ENCODE measurements at regions not wholly inside any gene's neighbourhood (a gene's known extent, or its start where the extent isn't known, plus 50 kb on each side); places are given as distances from the start of the nearest gene placed in this dataset.

GRCh38 chr10:44774676-44775401 is 136.3 kb upstream of the TMEM72 start:
- DNase-seq = no peak
- 94% methylated on average over 3 of the region's 4 CpGs for WGBS (ENCODE audit: insufficient coverage)
- CTCF ChIA-PET = no interaction called here

GRCh38 chr10:44775402-44775741 is 135.8 kb upstream of the TMEM72 start:
- Histone ChIP-seq H3K4me3 (ENCODE audit: control insufficient read depth in 1 of 7, extremely low read depth in 1 of 7, insufficient read depth in 4 of 7, low read depth in 2 of 7, low read length in 6 of 7) (no peak overlapping the region), H3K36me3 (ENCODE audit: control insufficient read depth in 4 of 4, insufficient read depth in 4 of 4, low read length in 3 of 4) (no peaks in the 10 kb centered on the region), H3K9me3 (ENCODE audit: control extremely low read depth in 1 of 5, control insufficient read depth in 4 of 5, insufficient read depth in 2 of 5, low read depth in 1 of 5, low read length in 4 of 5) (no peaks in the 10 kb centered on the region), H3K4me1 (ENCODE audit: control extremely low read depth in 1 of 4, control insufficient read depth in 4 of 4, insufficient read depth in 4 of 4, low read length in 3 of 4) (no peaks in the 10 kb centered on the region), H3K27ac (ENCODE audit: insufficient read depth in 1 of 2, low read depth in 1 of 2, low read length in 2 of 2, poor library complexity in 1 of 2, severe bottlenecking in 2 of 2) (no peak overlapping the region), H3K27me3 (replicated peaks in 2 of 5; ENCODE audit: control insufficient read depth in 4 of 5, insufficient read depth in 5 of 5, low read length in 4 of 5) (no peaks in the 10 kb centered on the region)
- 99% methylated on average over 6 of the region's 6 CpGs for WGBS (ENCODE audit: insufficient coverage)
- CTCF ChIA-PET = no interaction called here
- POLR2A ChIA-PET = no interaction called here
- DNase-seq = no peak

More at GRCh38 chr10:44774676-44775401, 136.3 kb upstream of the TMEM72 start:
- Histone ChIP-seq H3K4me1 (ENCODE audit: control extremely low read depth in 1 of 4, control insufficient read depth in 4 of 4, insufficient read depth in 4 of 4, low read length in 3 of 4) (no peaks in the 10 kb centered on the region), H3K9me3 (ENCODE audit: control extremely low read depth in 1 of 5, control insufficient read depth in 4 of 5, insufficient read depth in 2 of 5, low read depth in 1 of 5, low read length in 4 of 5) (no peaks in the 10 kb centered on the region), H3K36me3 (ENCODE audit: control insufficient read depth in 4 of 4, insufficient read depth in 4 of 4, low read length in 3 of 4) (no peaks in the 10 kb centered on the region), H3K27ac (ENCODE audit: insufficient read depth in 1 of 2, low read depth in 1 of 2, low read length in 2 of 2, poor library complexity in 1 of 2, severe bottlenecking in 2 of 2) (no peak overlapping the region), H3K4me3 (ENCODE audit: control insufficient read depth in 1 of 7, extremely low read depth in 1 of 7, insufficient read depth in 4 of 7, low read depth in 2 of 7, low read length in 6 of 7) (no peak overlapping the region), H3K27me3 (replicated peaks in 2 of 5; ENCODE audit: control insufficient read depth in 4 of 5, insufficient read depth in 5 of 5, low read length in 4 of 5) (no peaks in the 10 kb centered on the region)
- POLR2A ChIA-PET = no interaction called here

GRCh38 chr10:44776181-44776580 is 135.0 kb upstream of the TMEM72 start:
- Histone ChIP-seq H3K4me1 (ENCODE audit: control extremely low read depth in 1 of 4, control insufficient read depth in 4 of 4, insufficient read depth in 4 of 4, low read length in 3 of 4) (no peaks in the 10 kb centered on the region), H3K27ac (ENCODE audit: insufficient read depth in 1 of 2, low read depth in 1 of 2, low read length in 2 of 2, poor library complexity in 1 of 2, severe bottlenecking in 2 of 2) (no peak overlapping the region), H3K36me3 (ENCODE audit: control insufficient read depth in 4 of 4, insufficient read depth in 4 of 4, low read length in 3 of 4) (no peaks in the 10 kb centered on the region), H3K9me3 (ENCODE audit: control extremely low read depth in 1 of 5, control insufficient read depth in 4 of 5, insufficient read depth in 2 of 5, low read depth in 1 of 5, low read length in 4 of 5) (no peaks in the 10 kb centered on the region), H3K27me3 (replicated peaks in 2 of 5; ENCODE audit: control insufficient read depth in 4 of 5, insufficient read depth in 5 of 5, low read length in 4 of 5) (no peaks in the 10 kb centered on the region), H3K4me3 (ENCODE audit: control insufficient read depth in 1 of 7, extremely low read depth in 1 of 7, insufficient read depth in 4 of 7, low read depth in 2 of 7, low read length in 6 of 7) (no peak overlapping the region)
- POLR2A ChIA-PET = no interaction called here
- CTCF ChIA-PET = no interaction called here
- no peak for DNase-seq
- WGBS (ENCODE audit: insufficient coverage) = 100% methylated on average over 2 of the region's 3 CpGs

- peaks cover 0 to 3% (median 0%) of the 10 kb centered on the region in 5 experiments for H3K27me3 ChIP-seq (replicated peaks in 2 of 5; ENCODE audit: control insufficient read depth in 4 of 5, insufficient read depth in 5 of 5, low read length in 4 of 5)
Measured at GRCh38 chr10:44779511-44779910, 131.6 kb upstream of the TMEM72 start.

GRCh38 chr10:44780426-44780825 is 130.7 kb upstream of the TMEM72 start:
- H3K36me3 ChIP-seq (ENCODE audit: control insufficient read depth in 4 of 4, insufficient read depth in 4 of 4, low read length in 3 of 4) = no peaks in the 10 kb centered on the region
- H3K9me3 ChIP-seq (ENCODE audit: control extremely low read depth in 1 of 5, control insufficient read depth in 4 of 5, insufficient read depth in 2 of 5, low read depth in 1 of 5, low read length in 4 of 5) = peaks cover 0 to 1% (median 0%) of the 10 kb centered on the region in 5 experiments
- DNase-seq = no peak
- no peaks in the 10 kb centered on the region for H3K4me1 ChIP-seq (ENCODE audit: control extremely low read depth in 1 of 4, control insufficient read depth in 4 of 4, insufficient read depth in 4 of 4, low read length in 3 of 4)
- peaks cover 0 to 3% (median 0%) of the 10 kb centered on the region in 5 experiments for H3K27me3 ChIP-seq (replicated peaks in 2 of 5; ENCODE audit: control insufficient read depth in 4 of 5, insufficient read depth in 5 of 5, low read length in 4 of 5)
- H3K4me3 ChIP-seq (ENCODE audit: control insufficient read depth in 1 of 7, extremely low read depth in 1 of 7, insufficient read depth in 4 of 7, low read depth in 2 of 7, low read length in 6 of 7) = no peak overlapping the region
- ChIA-PET POLR2A (interaction anchor here (0.6 kb wide), 1 partner anchor 1588 kb away, joined by 3 read pairs; no protein-coding TSS in a partner anchor), CTCF (no interaction called here)
- no peak overlapping the region for H3K27ac ChIP-seq (ENCODE audit: insufficient read depth in 1 of 2, low read depth in 1 of 2, low read length in 2 of 2, poor library complexity in 1 of 2, severe bottlenecking in 2 of 2)
- no CpG with 5 or more reads among the region's 2 CpGs for WGBS (ENCODE audit: insufficient coverage)

More at GRCh38 chr10:44779511-44779910, 131.6 kb upstream of the TMEM72 start:
- Histone ChIP-seq H3K4me1 (ENCODE audit: control extremely low read depth in 1 of 4, control insufficient read depth in 4 of 4, insufficient read depth in 4 of 4, low read length in 3 of 4) (no peaks in the 10 kb centered on the region), H3K4me3 (ENCODE audit: control insufficient read depth in 1 of 7, extremely low read depth in 1 of 7, insufficient read depth in 4 of 7, low read depth in 2 of 7, low read length in 6 of 7) (no peak overlapping the region), H3K9me3 (ENCODE audit: control extremely low read depth in 1 of 5, control insufficient read depth in 4 of 5, insufficient read depth in 2 of 5, low read depth in 1 of 5, low read length in 4 of 5) (peaks cover 0 to 1% (median 0%) of the 10 kb centered on the region in 5 experiments), H3K36me3 (ENCODE audit: control insufficient read depth in 4 of 4, insufficient read depth in 4 of 4, low read length in 3 of 4) (no peaks in the 10 kb centered on the region), H3K27ac (ENCODE audit: insufficient read depth in 1 of 2, low read depth in 1 of 2, low read length in 2 of 2, poor library complexity in 1 of 2, severe bottlenecking in 2 of 2) (no peak overlapping the region)
- POLR2A ChIA-PET = no interaction called here
- WGBS (ENCODE audit: insufficient coverage) = 93% methylated on average over 7 of the region's 7 CpGs
- CTCF ChIA-PET = no interaction called here
- no peak for DNase-seq

- Histone ChIP-seq H3K27me3 (replicated peaks in 2 of 5; ENCODE audit: control insufficient read depth in 4 of 5, insufficient read depth in 5 of 5, low read length in 4 of 5) (peaks cover 0 to 3% (median 0%) of the 10 kb centered on the region in 5 experiments), H3K4me3 (ENCODE audit: control insufficient read depth in 1 of 7, extremely low read depth in 1 of 7, insufficient read depth in 4 of 7, low read depth in 2 of 7, low read length in 6 of 7) (no peak overlapping the region), H3K36me3 (ENCODE audit: control insufficient read depth in 4 of 4, insufficient read depth in 4 of 4, low read length in 3 of 4) (no peaks in the 10 kb centered on the region), H3K27ac (ENCODE audit: insufficient read depth in 1 of 2, low read depth in 1 of 2, low read length in 2 of 2, poor library complexity in 1 of 2, severe bottlenecking in 2 of 2) (no peak overlapping the region), H3K9me3 (ENCODE audit: control extremely low read depth in 1 of 5, control insufficient read depth in 4 of 5, insufficient read depth in 2 of 5, low read depth in 1 of 5, low read length in 4 of 5) (peaks cover 0 to 1% (median 0%) of the 10 kb centered on the region in 5 experiments), H3K4me1 (ENCODE audit: control extremely low read depth in 1 of 4, control insufficient read depth in 4 of 4, insufficient read depth in 4 of 4, low read length in 3 of 4) (no peaks in the 10 kb centered on the region)
- DNase-seq = no peak
- POLR2A ChIA-PET = interaction anchor here (0.6 kb wide), 1 partner anchor 1589 kb away, joined by 3 read pairs; no protein-coding TSS in a partner anchor
- CTCF ChIA-PET = no interaction called here
Measured at GRCh38 chr10:44781131-44781530, 130.0 kb upstream of the TMEM72 start.

GRCh38 chr10:44786286-44786850 is 124.8 kb upstream of the TMEM72 start:
- Histone ChIP-seq H3K9me3 (ENCODE audit: control extremely low read depth in 1 of 5, control insufficient read depth in 4 of 5, insufficient read depth in 2 of 5, low read depth in 1 of 5, low read length in 4 of 5) (peaks cover 0 to 1% (median 0%) of the 10 kb centered on the region in 5 experiments), H3K4me1 (ENCODE audit: control extremely low read depth in 1 of 4, control insufficient read depth in 4 of 4, insufficient read depth in 4 of 4, low read length in 3 of 4) (no peaks in the 10 kb centered on the region), H3K36me3 (ENCODE audit: control insufficient read depth in 4 of 4, insufficient read depth in 4 of 4, low read length in 3 of 4) (no peaks in the 10 kb centered on the region), H3K4me3 (ENCODE audit: control insufficient read depth in 1 of 7, extremely low read depth in 1 of 7, insufficient read depth in 4 of 7, low read depth in 2 of 7, low read length in 6 of 7) (no peak overlapping the region), H3K27me3 (replicated peaks in 2 of 5; ENCODE audit: control insufficient read depth in 4 of 5, insufficient read depth in 5 of 5, low read length in 4 of 5) (peaks cover 0 to 3% (median 0%) of the 10 kb centered on the region in 5 experiments), H3K27ac (ENCODE audit: insufficient read depth in 1 of 2, low read depth in 1 of 2, low read length in 2 of 2, poor library complexity in 1 of 2, severe bottlenecking in 2 of 2) (no peak overlapping the region)
- POLR2A ChIA-PET = no interaction called here
- WGBS (ENCODE audit: insufficient coverage) = 96% methylated on average over 7 of the region's 7 CpGs
- CTCF ChIA-PET = no interaction called here
- no peak for DNase-seq
